HUES6 (cell line): ENCODE measurements at regions not wholly inside any gene's neighbourhood (a gene's known extent, or its start where the extent isn't known, plus 50 kb on each side); places are given as distances from the start of the nearest gene placed in this dataset.
"Not testable (repeated sequence)": the region's sequence is repeated elsewhere in the genome, so short reads cannot be mapped to it uniquely, and the experiment has no call there.

Experiments used
- H3K27ac ChIP-seq: 2 replicates; pipeline ENCODE4 v1.7.0; 2013; ENCODE audit warnings: low read depth, mild to moderate bottlenecking, low read length, inconsistent platforms
- H3K27me3 ChIP-seq: 2 replicates; pipeline ENCODE4 v1.6.1; 2013; ENCODE audit warnings: low read length; ENCODE audit not compliant: control insufficient read depth, insufficient read depth
- H3K36me3 ChIP-seq: 2 replicates; pipeline ENCODE4 v1.6.1; 2013; ENCODE audit warnings: low read length; ENCODE audit not compliant: control insufficient read depth, insufficient read depth
- H3K4me1 ChIP-seq: 2 replicates; pipeline ENCODE4 v1.6.1; 2013; ENCODE audit warnings: low read length; ENCODE audit not compliant: control insufficient read depth, insufficient read depth
- H3K4me3 ChIP-seq: 2 replicates; pipeline ENCODE4 v1.5.1; 2013; ENCODE audit warnings: low read depth, low read length
- H3K9ac ChIP-seq: one replicate; pipeline ENCODE4 v1.6.1; 2013; ENCODE audit warnings: mild to moderate bottlenecking, low read length
- H3K9me3 ChIP-seq: 2 replicates; pipeline ENCODE4 v1.6.1; 2013; ENCODE audit warnings: low read depth, low read length; ENCODE audit not compliant: control insufficient read depth, insufficient read depth

GRCh38 chr20:22529150-22530019 lies 55.0 kb downstream of the FOXA2 start:
- Histone ChIP-seq H3K4me1 (peaks cover 16% of the 10 kb centered on the region), H3K27me3 (peaks cover 7% of the 10 kb centered on the region), H3K27ac (no peak overlapping the region)

DNA sequence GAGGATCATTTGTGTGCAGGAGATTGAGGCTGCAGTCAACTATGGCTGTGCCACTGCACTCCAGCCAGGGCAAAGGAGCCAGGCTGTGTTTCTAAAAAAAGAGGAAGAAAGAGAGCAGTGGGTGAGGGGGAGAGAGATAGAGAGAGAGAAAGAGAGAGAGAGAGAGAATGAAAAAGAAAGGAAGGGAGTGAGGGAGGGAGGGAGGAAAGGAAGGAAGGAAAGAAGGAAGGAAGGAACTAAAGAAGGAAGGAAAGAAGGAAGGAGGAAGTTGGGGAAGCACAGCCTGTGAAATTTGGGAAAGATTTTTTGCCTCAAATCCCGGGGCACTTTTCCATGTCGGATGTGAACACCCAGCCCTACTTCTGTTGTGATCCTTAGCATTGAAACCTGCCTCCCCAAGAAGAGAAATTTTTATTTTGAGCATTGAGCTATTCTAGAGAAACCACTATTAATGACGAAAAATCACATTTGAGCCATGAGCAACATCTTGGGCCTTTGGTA lies 57.8 kb downstream of the FOXA2 start:
- Histone ChIP-seq H3K27me3 (no peaks in the 10 kb centered on the region; the same call in 1 of the 2 replicates), H3K9me3 (no peaks in the 10 kb centered on the region), H3K27ac (no peak overlapping the region), H3K4me1 (peaks cover 16% of the 10 kb centered on the region), H3K4me3 (no peak overlapping the region), H3K36me3 (no peaks in the 10 kb centered on the region), H3K9ac (no peak overlapping the region)

More at GRCh38 chr20:22529150-22530019, 55.0 kb downstream of the FOXA2 start:
- Histone ChIP-seq H3K9ac (no peak overlapping the region), H3K36me3 (no peaks in the 10 kb centered on the region), H3K4me3 (no peak overlapping the region), H3K9me3 (no peaks in the 10 kb centered on the region)

GRCh38 chr20:22525821-22526220 lies 58.6 kb downstream of the FOXA2 start:
- no peak overlapping the region for H3K4me3 ChIP-seq
- H3K27me3 ChIP-seq = no peaks in the 10 kb centered on the region
- peaks cover 16% of the 10 kb centered on the region for H3K4me1 ChIP-seq
- no peak overlapping the region for H3K27ac ChIP-seq
- H3K9ac ChIP-seq = no peak overlapping the region
- H3K9me3 ChIP-seq = no peaks in the 10 kb centered on the region
- no peaks in the 10 kb centered on the region for H3K36me3 ChIP-seq

DNA sequence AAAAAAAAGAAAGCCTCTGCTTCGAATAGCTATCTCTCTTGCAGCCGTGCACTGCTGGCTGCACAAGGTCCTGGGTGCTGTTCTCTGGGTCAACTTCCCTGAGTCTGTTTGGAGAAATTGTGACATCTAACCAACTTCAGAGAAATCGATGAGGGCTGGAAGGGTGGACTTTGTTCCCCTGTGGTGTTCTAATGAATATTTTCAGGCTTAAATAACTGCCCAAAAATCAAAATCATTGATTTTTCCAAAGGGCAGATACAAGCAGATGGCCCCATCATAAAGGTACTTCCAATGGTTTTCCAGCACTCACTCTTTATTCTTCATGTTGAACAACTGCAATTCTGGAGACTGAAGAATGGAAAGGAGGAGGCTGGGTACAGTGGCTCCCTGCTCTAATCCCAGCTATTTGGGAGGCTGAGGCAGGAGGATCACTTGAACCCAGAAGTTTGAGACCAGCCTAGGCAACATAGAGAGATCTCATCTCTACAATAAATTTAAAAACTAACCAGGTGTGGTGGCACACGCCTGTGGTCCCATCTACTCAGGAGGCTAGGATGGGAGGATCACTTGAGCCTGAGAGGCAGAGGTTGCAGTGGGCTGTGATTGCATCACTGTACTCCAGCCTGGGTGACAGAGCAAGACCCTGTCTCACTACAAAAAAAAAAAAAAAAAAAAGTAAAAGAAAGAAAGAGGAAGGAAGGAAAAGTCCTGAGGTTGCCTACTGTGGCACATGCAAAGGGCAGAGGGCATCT lies 59.1 kb downstream of the FOXA2 start:
- Histone ChIP-seq H3K9ac (no peak overlapping the region), H3K27me3 (peaks cover 6% of the 10 kb centered on the region), H3K36me3 (no peaks in the 10 kb centered on the region)

DNA sequence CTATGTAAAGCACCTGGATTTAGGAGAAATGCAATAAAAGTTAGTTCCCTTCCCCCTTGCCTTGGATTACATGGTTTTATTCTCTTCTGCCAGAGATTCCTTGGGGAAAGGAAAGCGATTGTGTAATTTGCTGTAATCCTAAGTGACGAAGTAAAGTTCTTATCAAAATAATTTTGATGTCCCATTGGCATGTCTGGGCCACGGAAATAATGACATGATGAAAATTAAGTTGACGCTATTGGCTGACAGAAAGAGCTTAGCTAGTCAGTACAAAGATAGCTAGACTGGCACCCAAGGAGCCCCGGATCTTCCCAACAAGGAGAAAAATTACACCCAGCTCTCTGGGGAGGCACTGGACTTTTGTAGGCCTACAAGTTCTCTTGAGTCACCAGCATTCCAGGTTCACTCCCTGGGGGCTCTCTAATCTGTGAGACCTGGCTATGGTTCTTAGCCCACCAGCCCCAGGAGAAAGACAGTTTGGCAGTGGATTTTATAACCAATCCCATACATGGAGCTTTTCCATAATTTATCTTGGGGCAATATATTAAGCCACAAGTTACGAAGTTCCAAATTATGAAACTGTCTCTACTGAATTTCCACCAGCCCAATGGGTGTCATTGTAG lies 59.9 kb downstream of the FOXA2 start:
- Histone ChIP-seq H3K27me3 (peaks cover 7% of the 10 kb centered on the region), H3K36me3 (no peaks in the 10 kb centered on the region), H3K9me3 (no peaks in the 10 kb centered on the region), H3K27ac (no peak overlapping the region), H3K4me3 (no peak overlapping the region), H3K9ac (no peak overlapping the region), H3K4me1 (peaks cover 7% of the 10 kb centered on the region)

More for the DNA sequence above, 59.1 kb downstream of the FOXA2 start:
- Histone ChIP-seq H3K27ac (no peak overlapping the region), H3K4me1 (peaks cover 14% of the 10 kb centered on the region), H3K4me3 (no peak overlapping the region), H3K9me3 (no peaks in the 10 kb centered on the region)

- peaks cover 7% of the 10 kb centered on the region for H3K27me3 ChIP-seq
These were observed 60.6 kb downstream of the FOXA2 start for GRCh38 chr20:22523499-22524392.

GRCh38 chr20:22523128-22523498 lies 61.3 kb downstream of the FOXA2 start:
- no peaks in the 10 kb centered on the region for H3K4me1 ChIP-seq
- no peaks in the 10 kb centered on the region for H3K36me3 ChIP-seq
- no peak overlapping the region for H3K9ac ChIP-seq
- H3K27me3 ChIP-seq = peaks cover 7% of the 10 kb centered on the region
- no peak overlapping the region for H3K27ac ChIP-seq
- H3K9me3 ChIP-seq = no peaks in the 10 kb centered on the region
- no peak overlapping the region for H3K4me3 ChIP-seq

More at GRCh38 chr20:22523499-22524392, 60.6 kb downstream of the FOXA2 start:
- H3K9ac ChIP-seq = no peak overlapping the region
- H3K4me3 ChIP-seq = no peak overlapping the region
- H3K9me3 ChIP-seq = no peaks in the 10 kb centered on the region
- no peaks in the 10 kb centered on the region for H3K4me1 ChIP-seq
- no peaks in the 10 kb centered on the region for H3K36me3 ChIP-seq
- no peak overlapping the region for H3K27ac ChIP-seq

GRCh38 chr20:22522701-22523100 lies 61.7 kb downstream of the FOXA2 start:
- Histone ChIP-seq H3K9ac (no peak overlapping the region), H3K27ac (no peak overlapping the region), H3K4me1 (no peaks in the 10 kb centered on the region), H3K36me3 (no peaks in the 10 kb centered on the region), H3K27me3 (peaks cover 7% of the 10 kb centered on the region), H3K9me3 (no peaks in the 10 kb centered on the region), H3K4me3 (no peak overlapping the region)

GRCh38 chr20:22521940-22522339 lies 62.4 kb downstream of the FOXA2 start:
- not testable (repeated sequence) for H3K9me3 ChIP-seq, H3K4me3 ChIP-seq, H3K4me1 ChIP-seq, H3K9ac ChIP-seq, H3K27ac ChIP-seq, H3K27me3 ChIP-seq, H3K36me3 ChIP-seq

DNA sequence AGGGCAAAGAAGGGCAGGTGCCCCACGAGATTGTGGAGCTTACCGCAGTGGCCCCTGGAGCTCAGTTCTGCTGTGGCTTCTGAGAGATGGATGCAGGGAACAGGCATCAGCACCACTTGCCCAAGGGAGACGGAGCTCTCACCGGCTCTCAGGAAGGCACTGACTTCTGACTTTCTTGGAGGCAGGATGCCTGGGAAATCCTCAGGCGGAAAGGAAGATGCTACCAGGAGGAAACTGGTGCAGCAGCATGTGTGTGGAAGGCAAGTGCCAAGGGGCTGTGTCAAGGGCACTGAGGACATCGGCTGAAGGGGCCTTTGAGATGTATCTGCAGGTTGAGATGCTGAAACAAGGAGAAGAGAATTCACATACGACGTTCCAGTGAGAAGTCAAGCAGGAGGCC lies 64.0 kb downstream of the FOXA2 start:
- Histone ChIP-seq H3K9me3 (no peaks in the 10 kb centered on the region), H3K4me1 (no peaks in the 10 kb centered on the region), H3K4me3 (no peak overlapping the region), H3K27ac (no peak overlapping the region), H3K27me3 (peaks cover 7% of the 10 kb centered on the region), H3K36me3 (no peaks in the 10 kb centered on the region), H3K9ac (no peak overlapping the region)
